Body of pancreas (tissue), 4 donors: ENCODE measurements at regions not wholly inside any gene's neighbourhood (a gene's known extent, or its start where the extent isn't known, plus 50 kb on each side); places are given as distances from the start of the nearest gene placed in this dataset.

Source experiments
- POLR2A ChIP-seq, 3 donors: fragments of 450-650 bp; IDR thresholded peaks; one replicate each; pipeline ENCODE4 v1.6.1; 2016; ENCODE audit warnings: antibody characterized with exemption in 3 of 3, mild to moderate bottlenecking in 2 of 3
- TF ChIP-seq, protein P1 (sequence below), 7 experiments: fragments of 450-650 bp in 4 of 7; fragments of 200-600 bp in 3 of 7; sonication (generic) in 3 of 7; IDR thresholded peaks; one replicate each; pipeline ENCODE4 v1.5.1; 2016 to 2019; ENCODE audit warnings: antibody characterized with exemption in 7 of 7

DNA sequence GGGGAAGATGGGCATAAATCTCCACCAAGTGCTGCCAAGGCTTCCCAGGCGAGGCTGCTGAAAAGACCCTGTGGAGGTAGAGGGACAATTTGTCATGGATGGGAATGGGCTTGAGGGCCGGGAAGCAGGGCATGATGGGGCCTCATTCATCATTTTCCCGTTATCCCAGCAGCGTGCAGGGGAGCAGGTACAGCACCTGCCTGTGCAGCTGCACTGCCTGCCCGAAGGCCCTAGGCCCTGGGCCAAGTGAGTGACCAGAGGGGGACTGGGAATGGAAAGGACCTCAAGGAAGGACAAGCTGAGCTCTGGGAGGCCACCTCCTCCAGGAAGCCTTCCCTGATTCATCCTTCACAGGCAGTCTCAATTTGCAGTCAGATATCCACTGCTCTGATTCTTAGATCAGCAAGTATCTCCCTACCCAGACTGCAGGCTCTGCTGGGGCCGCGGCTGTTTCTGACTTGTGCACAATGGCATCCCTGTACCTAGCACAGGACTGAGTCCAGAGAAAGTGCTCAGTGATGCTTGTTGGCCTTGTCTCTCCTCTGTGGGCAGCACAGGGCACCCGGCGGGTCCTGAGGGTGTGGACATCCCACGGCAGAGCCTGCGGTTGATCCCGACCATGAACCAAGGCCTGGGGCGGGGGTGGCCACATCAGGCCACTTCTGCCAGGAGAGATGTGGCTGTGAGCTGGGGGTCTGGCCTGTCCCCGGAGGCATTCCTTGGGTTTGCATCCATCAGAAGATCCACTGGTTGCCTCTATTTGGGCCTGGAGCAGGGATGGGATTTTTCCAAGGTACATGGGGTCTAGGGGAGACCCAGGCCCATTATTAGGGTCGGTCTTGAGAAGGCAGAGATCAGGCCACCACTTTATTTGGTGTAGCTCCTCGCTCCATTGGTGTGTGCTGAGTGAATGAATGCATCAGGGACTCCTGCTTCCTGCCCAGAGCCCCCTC, 167.3 kb upstream of the RTL1 start:
- TF ChIP-seq, protein P1, sequence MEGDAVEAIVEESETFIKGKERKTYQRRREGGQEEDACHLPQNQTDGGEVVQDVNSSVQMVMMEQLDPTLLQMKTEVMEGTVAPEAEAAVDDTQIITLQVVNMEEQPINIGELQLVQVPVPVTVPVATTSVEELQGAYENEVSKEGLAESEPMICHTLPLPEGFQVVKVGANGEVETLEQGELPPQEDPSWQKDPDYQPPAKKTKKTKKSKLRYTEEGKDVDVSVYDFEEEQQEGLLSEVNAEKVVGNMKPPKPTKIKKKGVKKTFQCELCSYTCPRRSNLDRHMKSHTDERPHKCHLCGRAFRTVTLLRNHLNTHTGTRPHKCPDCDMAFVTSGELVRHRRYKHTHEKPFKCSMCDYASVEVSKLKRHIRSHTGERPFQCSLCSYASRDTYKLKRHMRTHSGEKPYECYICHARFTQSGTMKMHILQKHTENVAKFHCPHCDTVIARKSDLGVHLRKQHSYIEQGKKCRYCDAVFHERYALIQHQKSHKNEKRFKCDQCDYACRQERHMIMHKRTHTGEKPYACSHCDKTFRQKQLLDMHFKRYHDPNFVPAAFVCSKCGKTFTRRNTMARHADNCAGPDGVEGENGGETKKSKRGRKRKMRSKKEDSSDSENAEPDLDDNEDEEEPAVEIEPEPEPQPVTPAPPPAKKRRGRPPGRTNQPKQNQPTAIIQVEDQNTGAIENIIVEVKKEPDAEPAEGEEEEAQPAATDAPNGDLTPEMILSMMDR (IDR thresholded peaks at IDR 0.05) = no peak
- TF ChIP-seq POLR2A (IDR thresholded peaks at IDR 0.05) = no peak
